Upper lobe of right lung (tissue), 1 donor: ENCODE measurements at regions not wholly inside any gene's neighbourhood (a gene's known extent, or its start where the extent isn't known, plus 50 kb on each side); places are given as distances from the start of the nearest gene placed in this dataset.

ENCODE experiments used
- ATAC-seq: fragments of 200-7000 bp; cut with Tn5 transposase; one replicate; pipeline ENCODE4 v1.9.1; 2020; ENCODE audit warnings: mild to moderate bottlenecking, moderate library complexity
- DNase-seq: peaks from one replicate; pipeline ENCODE4 v3.0.0-alpha.2; 2020
- H3K27ac ChIP-seq: fragments of 200-600 bp; one replicate; pipeline ENCODE4 v1.8.0; 2022
- H3K27me3 ChIP-seq: fragments of 200-600 bp; one replicate; pipeline ENCODE4 v1.8.0; 2022; ENCODE audit warnings: mild to moderate bottlenecking
- H3K36me3 ChIP-seq: fragments of 200-600 bp; one replicate; pipeline ENCODE4 v1.8.0; 2022
- H3K4me1 ChIP-seq: fragments of 200-600 bp; one replicate; pipeline ENCODE4 v1.8.0; 2022
- H3K4me3 ChIP-seq: fragments of 200-600 bp; one replicate; pipeline ENCODE4 v1.8.0; 2022; ENCODE audit warnings: mild to moderate bottlenecking
- H3K9me3 ChIP-seq: fragments of 200-600 bp; one replicate; pipeline ENCODE4 v1.8.0; 2022
- CTCF ChIP-seq: fragments of 200-600 bp; IDR thresholded peaks from one replicate; pipeline ENCODE4 v1.8.0; 2022; ENCODE audit warnings: antibody characterized with exemption
- intact Hi-C: fragments of 100-400 bp; cut with DNase I; formaldehyde crosslinking; loops from one replicate; pipeline ENCODE4 v1.11.0; 2022
- donor health status: DM: no; HTN: yes; CAD: no; lungs with severe emphysema.

- no peaks in the 10 kb centered on the region for H3K4me1 ChIP-seq
- no peak for DNase-seq
- intact Hi-C loops = no loop called here
These were observed 374.3 kb downstream of the MID1IP1 start for GRCh38 chrX:39175418-39176057.

DNA sequence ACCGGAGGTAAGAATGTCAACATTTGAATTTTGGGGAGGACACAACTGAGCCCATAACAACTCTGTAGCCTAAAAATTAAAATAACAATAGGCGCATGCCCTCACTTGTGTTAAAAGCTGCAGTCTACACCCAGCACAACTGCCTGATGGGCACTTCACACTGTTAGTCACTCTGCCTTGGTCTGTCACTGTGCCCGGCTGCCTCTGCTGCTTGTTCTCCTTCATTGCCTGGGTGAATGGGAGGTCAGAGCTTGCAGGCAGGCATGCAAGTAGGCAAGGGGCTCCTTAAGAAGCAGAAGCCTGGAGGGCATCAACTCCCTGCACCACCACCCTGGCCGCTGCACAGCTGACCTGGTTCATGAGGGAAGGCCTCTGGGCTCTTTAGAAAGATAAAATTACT lies 374.8 kb downstream of the MID1IP1 start:
- DNase-seq (no peak), ATAC-seq (no peak)
- intact Hi-C loops = no loop called here

More at GRCh38 chrX:39175418-39176057, 374.3 kb downstream of the MID1IP1 start:
- Histone ChIP-seq H3K27ac (no peak overlapping the region), H3K36me3 (no peaks in the 10 kb centered on the region), H3K27me3 (no peaks in the 10 kb centered on the region), H3K9me3 (no peaks in the 10 kb centered on the region), H3K4me3 (no peak overlapping the region)
- no peak for TF ChIP-seq CTCF
- no peak for ATAC-seq

GRCh38 chrX:39189431-39189830 lies 388.2 kb downstream of the MID1IP1 start:
- intact Hi-C loops = no loop called here
- Histone ChIP-seq H3K27me3 (no peaks in the 10 kb centered on the region), H3K4me1 (no peaks in the 10 kb centered on the region), H3K27ac (no peak overlapping the region), H3K4me3 (no peak overlapping the region), H3K36me3 (no peaks in the 10 kb centered on the region), H3K9me3 (no peaks in the 10 kb centered on the region)
- DNase-seq (no peak), ATAC-seq (no peak)
- no peak for TF ChIP-seq CTCF

More for the DNA sequence above, 374.8 kb downstream of the MID1IP1 start:
- Histone ChIP-seq H3K36me3 (no peaks in the 10 kb centered on the region), H3K27ac (no peak overlapping the region), H3K9me3 (no peaks in the 10 kb centered on the region), H3K4me3 (no peak overlapping the region), H3K27me3 (no peaks in the 10 kb centered on the region), H3K4me1 (no peaks in the 10 kb centered on the region)
- TF ChIP-seq CTCF = no peak

- TF ChIP-seq CTCF = no peak
- no peaks in the 10 kb centered on the region for H3K9me3 ChIP-seq
- ATAC-seq (no peak), DNase-seq (no peak)
- no peaks in the 10 kb centered on the region for H3K4me1 ChIP-seq
- no peaks in the 10 kb centered on the region for H3K27me3 ChIP-seq
- H3K36me3 ChIP-seq = no peaks in the 10 kb centered on the region
- no peak overlapping the region for H3K4me3 ChIP-seq
- no peak overlapping the region for H3K27ac ChIP-seq
- intact Hi-C loops = no loop called here
These were observed 393.4 kb downstream of the MID1IP1 start for GRCh38 chrX:39194673-39195072.

DNA sequence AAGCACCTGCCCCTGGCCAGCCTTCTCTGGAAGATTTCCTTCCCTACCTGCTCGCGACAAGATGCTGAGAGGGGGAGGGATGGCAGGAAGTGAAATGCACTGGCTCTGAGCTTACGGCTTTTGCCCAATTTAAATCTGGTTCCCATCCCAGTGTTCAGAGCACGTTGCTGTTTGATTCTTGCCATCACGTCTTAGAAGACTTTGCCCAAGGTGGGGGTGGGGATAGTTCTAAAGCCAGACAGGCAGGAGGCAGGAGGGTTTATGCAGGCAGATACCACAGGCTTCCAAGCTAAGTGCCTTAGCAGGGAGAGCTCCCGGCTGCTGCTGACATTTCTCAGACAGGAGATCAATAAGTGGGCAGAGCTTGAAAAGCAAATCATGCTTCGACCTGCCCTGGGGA lies 393.9 kb downstream of the MID1IP1 start:
- intact Hi-C loops = no loop called here
- DNase-seq = no peak
- no peaks in the 10 kb centered on the region for H3K4me1 ChIP-seq
- no peaks in the 10 kb centered on the region for H3K9me3 ChIP-seq
- no peak for ATAC-seq
- no peaks in the 10 kb centered on the region for H3K27me3 ChIP-seq
- no peak overlapping the region for H3K4me3 ChIP-seq
- no peak overlapping the region for H3K27ac ChIP-seq
- no peaks in the 10 kb centered on the region for H3K36me3 ChIP-seq
- no peak for TF ChIP-seq CTCF
